C4-2B (cell line): ENCODE measurements at regions not wholly inside any gene's neighbourhood (a gene's known extent, or its start where the extent isn't known, plus 50 kb on each side); places are given as distances from the start of the nearest gene placed in this dataset.

ENCODE experiments used
- H3K27ac ChIP-seq: fragments of 450-650 bp; 2 replicates; pipeline ENCODE4 v1.5.1; 2017
- ZFX ChIP-seq: fragments of 450-650 bp; IDR thresholded peaks from 2 replicates; pipeline ENCODE4 v1.6.1; 2017
- TF ChIP-seq, protein P1 (sequence below): fragments of 450-650 bp; conservative IDR thresholded peaks from 2 replicates; pipeline ENCODE4 v1.5.1; 2017; ENCODE audit warnings: mild to moderate bottlenecking

DNA sequence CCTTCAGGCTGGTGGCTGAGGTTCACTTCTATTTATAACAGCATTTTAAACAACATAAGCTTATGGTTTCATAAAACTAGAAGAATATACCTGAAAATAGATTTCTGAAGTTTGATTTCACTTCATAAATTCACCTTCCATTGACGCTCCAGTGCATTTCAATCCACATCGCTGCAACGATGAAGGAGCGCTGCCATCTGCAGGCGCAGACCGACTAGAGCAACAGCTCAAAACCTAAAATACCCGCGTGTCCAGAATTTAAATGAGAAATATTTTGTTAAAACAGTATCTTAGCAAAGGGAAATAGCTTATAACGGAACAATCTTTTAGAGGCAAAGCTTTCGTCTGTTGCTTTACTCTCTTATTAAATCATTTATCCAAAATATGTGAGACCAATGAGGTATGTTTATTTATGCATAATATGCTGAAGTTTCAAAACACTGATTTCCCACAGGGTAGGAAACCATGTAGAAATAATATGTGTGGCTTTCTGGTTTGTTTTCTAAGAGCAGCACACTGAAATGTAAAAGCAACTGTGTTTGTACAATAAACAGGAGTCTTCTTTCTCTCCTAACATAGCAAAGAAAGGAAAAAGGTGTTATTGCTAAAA lies 816.4 kb upstream of the FRG1 start:
- TF ChIP-seq ZFX, result no peak
- TF ChIP-seq, protein P1, sequence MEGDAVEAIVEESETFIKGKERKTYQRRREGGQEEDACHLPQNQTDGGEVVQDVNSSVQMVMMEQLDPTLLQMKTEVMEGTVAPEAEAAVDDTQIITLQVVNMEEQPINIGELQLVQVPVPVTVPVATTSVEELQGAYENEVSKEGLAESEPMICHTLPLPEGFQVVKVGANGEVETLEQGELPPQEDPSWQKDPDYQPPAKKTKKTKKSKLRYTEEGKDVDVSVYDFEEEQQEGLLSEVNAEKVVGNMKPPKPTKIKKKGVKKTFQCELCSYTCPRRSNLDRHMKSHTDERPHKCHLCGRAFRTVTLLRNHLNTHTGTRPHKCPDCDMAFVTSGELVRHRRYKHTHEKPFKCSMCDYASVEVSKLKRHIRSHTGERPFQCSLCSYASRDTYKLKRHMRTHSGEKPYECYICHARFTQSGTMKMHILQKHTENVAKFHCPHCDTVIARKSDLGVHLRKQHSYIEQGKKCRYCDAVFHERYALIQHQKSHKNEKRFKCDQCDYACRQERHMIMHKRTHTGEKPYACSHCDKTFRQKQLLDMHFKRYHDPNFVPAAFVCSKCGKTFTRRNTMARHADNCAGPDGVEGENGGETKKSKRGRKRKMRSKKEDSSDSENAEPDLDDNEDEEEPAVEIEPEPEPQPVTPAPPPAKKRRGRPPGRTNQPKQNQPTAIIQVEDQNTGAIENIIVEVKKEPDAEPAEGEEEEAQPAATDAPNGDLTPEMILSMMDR, result peak; percentile 77
- H3K27ac ChIP-seq, result no peak overlapping the region

DNA sequence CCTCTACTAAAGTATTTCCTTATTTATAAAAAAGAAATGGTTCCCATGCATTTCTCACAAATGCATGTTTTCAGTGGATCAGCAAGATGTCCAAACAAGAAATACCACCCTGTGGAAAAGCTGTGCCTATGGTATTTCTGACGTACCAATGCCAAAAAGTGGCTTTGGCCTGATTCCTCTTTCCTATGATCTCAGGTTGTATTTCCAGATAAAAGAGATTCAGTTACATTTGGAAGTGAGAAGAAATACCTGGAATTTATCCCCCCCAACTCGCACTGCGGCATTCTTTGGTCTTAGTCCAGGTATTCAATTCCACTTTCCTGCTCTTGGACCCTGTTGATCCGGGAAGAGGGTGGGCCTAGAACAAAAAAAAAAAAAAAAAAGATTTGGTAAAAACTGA lies 815.9 kb upstream of the FRG1 start:
- no peak for TF ChIP-seq ZFX
- TF ChIP-seq, protein P1, result no peak

DNA sequence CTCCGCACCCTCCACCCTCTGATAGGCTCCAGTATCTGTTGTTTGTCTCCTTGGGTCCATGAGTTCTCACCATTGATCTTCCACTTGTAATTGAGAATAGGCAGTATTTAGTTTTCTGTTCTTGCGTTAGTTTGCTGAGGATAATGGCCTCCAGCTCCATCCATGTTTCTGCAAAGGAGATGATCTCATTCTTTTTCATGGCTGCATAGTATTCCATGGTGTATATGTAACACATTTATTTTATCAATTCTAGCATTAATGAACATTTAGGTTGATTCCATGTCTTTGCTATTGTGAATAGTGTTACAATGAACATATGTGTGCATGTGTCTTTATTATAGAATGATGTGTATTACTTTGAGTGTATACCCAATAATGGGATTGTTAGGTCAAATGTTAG lies 814.6 kb upstream of the FRG1 start:
- no peak for TF ChIP-seq ZFX
- TF ChIP-seq, protein P1, result no peak

More for the DNA sequence above, 815.9 kb upstream of the FRG1 start:
- H3K27ac ChIP-seq, result no peak overlapping the region

DNA sequence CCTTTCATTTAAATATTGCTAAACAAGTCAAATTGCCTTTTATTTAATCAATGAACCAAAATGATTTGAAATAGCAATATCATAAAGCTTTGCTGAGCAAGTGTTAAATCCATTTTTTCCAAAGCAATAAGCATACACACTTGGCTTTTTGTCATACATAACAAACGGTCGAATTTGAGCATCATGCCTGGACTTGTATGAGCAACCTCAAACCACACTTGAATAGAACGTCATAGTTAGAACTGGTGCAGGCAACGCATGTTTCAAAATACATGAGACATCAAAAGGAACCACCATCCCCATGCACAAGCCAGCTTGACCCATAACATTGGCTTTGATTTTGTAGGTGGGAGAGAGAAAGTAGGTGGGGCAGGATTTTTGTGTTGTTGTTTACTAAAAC lies 812.3 kb upstream of the FRG1 start:
- TF ChIP-seq ZFX, result no peak
- TF ChIP-seq, protein P1, result no peak

More for the DNA sequence above, 814.6 kb upstream of the FRG1 start:
- H3K27ac ChIP-seq, result no peak overlapping the region

DNA sequence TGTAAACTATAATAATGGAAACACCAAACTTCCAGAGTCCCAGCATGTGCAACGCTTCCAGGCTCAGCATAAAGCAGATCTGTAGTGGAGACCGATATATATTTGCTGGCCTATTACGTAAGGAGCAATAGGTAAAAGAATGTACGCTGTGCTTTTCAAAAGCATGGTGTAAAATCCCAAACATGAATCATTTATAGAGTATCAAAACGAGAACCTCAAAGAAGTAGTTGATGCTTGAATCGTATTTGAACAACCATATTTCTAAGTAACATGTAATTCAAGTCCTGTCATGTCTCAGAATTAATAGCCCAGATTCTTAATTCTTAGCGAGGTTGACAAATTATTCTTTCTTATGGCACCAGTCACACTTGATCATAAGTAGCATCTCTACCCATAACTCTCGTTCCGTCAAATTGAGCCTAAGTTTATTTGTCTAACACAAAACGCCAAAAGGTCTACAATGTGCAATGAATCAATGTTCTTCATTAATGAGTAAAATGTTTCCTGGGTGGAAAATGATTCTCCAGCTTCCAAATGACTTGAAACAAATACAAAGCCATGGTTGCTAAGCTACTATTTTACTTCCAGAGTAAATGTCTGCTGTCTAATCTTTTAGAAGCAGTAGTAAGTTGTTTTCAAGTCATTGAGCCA lies 811.5 kb upstream of the FRG1 start:
- H3K27ac ChIP-seq, result no peak overlapping the region
- TF ChIP-seq ZFX, result no peak
- TF ChIP-seq, protein P1, result no peak

More for the DNA sequence above, 812.3 kb upstream of the FRG1 start:
- H3K27ac ChIP-seq, result no peak overlapping the region

DNA sequence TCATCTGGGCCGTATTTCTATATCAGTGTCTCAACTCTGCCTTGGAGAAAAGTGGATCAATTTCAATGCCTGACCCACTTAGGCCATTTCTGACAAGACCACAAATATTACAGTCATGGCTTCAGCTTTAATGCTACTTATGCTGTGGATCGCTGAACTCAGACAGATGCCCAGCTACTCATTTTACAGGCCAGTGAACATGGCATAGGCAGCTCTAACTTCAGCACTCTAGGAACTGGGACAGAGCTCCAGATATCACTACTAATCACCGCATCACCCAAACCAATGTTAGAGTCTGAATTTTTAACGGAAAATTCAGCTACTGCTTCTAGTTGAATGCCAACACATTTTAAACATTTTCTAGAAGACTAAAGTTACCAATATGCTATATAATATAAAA lies 809.6 kb upstream of the FRG1 start:
- no peak overlapping the region for H3K27ac ChIP-seq
- TF ChIP-seq ZFX, result no peak
- TF ChIP-seq, protein P1, result no peak

DNA sequence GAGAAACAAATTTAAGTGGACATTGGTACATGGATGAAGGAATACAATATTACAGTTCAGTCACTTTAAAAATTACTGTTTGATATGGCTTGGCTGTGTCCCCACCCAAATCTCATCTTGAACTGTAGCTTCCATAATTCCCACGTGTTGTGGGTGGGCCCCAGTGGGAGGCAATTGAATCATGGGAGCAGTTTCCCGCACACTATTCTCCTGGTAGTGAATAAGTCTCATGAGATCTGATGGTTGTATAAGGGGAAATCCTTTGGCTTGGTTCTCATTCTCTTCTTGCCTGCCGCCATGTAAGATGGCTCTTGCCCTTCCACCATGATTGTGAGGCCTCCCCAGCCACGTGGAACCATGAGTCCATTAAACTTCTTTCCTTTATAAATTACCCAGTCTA lies 804.2 kb upstream of the FRG1 start:
- TF ChIP-seq, protein P1, result no peak
- TF ChIP-seq ZFX, result no peak
- H3K27ac ChIP-seq, result no peak overlapping the region
